ENCODE measurements at regions not wholly inside any gene's neighbourhood (a gene's known extent, or its start where the extent isn't known, plus 50 kb on each side); places are given as distances from the start of the nearest gene placed in this dataset.
A peak's percentile ranks its signal among the peaks of the same experiment; 100 is the strongest.

GRCh38 chr3:76551739-76552138, 488.2 kb upstream of the ROBO2 start:
- Histone ChIP-seq H3K4me1 (no peaks in the 10 kb centered on the region), H3K9me3 (no peaks in the 10 kb centered on the region), H3K27ac (no peak overlapping the region), H3K27me3 (ENCODE audit: low read depth) (no peaks in the 10 kb centered on the region), H3K4me3 (no peak overlapping the region), H3K36me3 (no peaks in the 10 kb centered on the region)
- intact Hi-C loops (cut with DNase I): no loop called here
- ATAC-seq: no peak
- TF ChIP-seq, protein P1, sequence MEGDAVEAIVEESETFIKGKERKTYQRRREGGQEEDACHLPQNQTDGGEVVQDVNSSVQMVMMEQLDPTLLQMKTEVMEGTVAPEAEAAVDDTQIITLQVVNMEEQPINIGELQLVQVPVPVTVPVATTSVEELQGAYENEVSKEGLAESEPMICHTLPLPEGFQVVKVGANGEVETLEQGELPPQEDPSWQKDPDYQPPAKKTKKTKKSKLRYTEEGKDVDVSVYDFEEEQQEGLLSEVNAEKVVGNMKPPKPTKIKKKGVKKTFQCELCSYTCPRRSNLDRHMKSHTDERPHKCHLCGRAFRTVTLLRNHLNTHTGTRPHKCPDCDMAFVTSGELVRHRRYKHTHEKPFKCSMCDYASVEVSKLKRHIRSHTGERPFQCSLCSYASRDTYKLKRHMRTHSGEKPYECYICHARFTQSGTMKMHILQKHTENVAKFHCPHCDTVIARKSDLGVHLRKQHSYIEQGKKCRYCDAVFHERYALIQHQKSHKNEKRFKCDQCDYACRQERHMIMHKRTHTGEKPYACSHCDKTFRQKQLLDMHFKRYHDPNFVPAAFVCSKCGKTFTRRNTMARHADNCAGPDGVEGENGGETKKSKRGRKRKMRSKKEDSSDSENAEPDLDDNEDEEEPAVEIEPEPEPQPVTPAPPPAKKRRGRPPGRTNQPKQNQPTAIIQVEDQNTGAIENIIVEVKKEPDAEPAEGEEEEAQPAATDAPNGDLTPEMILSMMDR (IDR thresholded peaks at IDR 0.05): no peak
- no peak for DNase-seq

GRCh38 chr3:76552653-76553052, 487.2 kb upstream of the ROBO2 start:
- no peak overlapping the region for H3K4me3 ChIP-seq
- H3K4me1 ChIP-seq: no peaks in the 10 kb centered on the region
- intact Hi-C loops (cut with DNase I): no loop called here
- no peaks in the 10 kb centered on the region for H3K36me3 ChIP-seq
- no peak overlapping the region for H3K27ac ChIP-seq
- no peaks in the 10 kb centered on the region for H3K9me3 ChIP-seq
- no peak for DNase-seq
- ATAC-seq: no peak
- TF ChIP-seq, protein P1 (IDR thresholded peaks at IDR 0.05): no peak
- H3K27me3 ChIP-seq (ENCODE audit: low read depth): no peaks in the 10 kb centered on the region

- no peak overlapping the region for H3K27ac ChIP-seq
- DNase-seq (no peak), ATAC-seq (no peak)
- no peaks in the 10 kb centered on the region for H3K9me3 ChIP-seq
- H3K27me3 ChIP-seq (ENCODE audit: low read depth): no peaks in the 10 kb centered on the region
- TF ChIP-seq, protein P1 (IDR thresholded peaks at IDR 0.05): no peak
- H3K4me3 ChIP-seq: no peak overlapping the region
- intact Hi-C loops (cut with DNase I): no loop called here
- no peaks in the 10 kb centered on the region for H3K4me1 ChIP-seq
- H3K36me3 ChIP-seq: no peaks in the 10 kb centered on the region
These were observed 485.2 kb upstream of the ROBO2 start for GRCh38 chr3:76554707-76555106.

- no peaks in the 10 kb centered on the region for H3K9me3 ChIP-seq
- no peak for ATAC-seq
These were observed 478.2 kb upstream of the ROBO2 start for GRCh38 chr3:76561494-76562236.

GRCh38 chr3:76565496-76566210, 474.2 kb upstream of the ROBO2 start:
- Histone ChIP-seq H3K9me3 (no peaks in the 10 kb centered on the region), H3K36me3 (no peaks in the 10 kb centered on the region), H3K4me1 (no peaks in the 10 kb centered on the region), H3K27me3 (ENCODE audit: low read depth) (no peaks in the 10 kb centered on the region), H3K27ac (no peak overlapping the region), H3K4me3 (no peak overlapping the region)
- intact Hi-C loops (cut with DNase I): no loop called here
- DNase-seq (no peak), ATAC-seq (peak; percentile 55 to 69)
- TF ChIP-seq, protein P1 (IDR thresholded peaks at IDR 0.05): no peak

More at GRCh38 chr3:76561494-76562236, 478.2 kb upstream of the ROBO2 start:
- H3K4me3 ChIP-seq: no peak overlapping the region
- intact Hi-C loops (cut with DNase I): no loop called here
- DNase-seq: no peak
- H3K27me3 ChIP-seq (ENCODE audit: low read depth): no peaks in the 10 kb centered on the region
- TF ChIP-seq, protein P1 (IDR thresholded peaks at IDR 0.05): no peak
- no peaks in the 10 kb centered on the region for H3K36me3 ChIP-seq
- H3K4me1 ChIP-seq: no peaks in the 10 kb centered on the region
- H3K27ac ChIP-seq: no peak overlapping the region

Data from lower lobe of right lung (tissue), 2 donors.